NCI-H1694 treated with DMSO at 0.1 percent for 48 hours (cell line): ENCODE measurements at regions not wholly inside any gene's neighbourhood (a gene's known extent, or its start where the extent isn't known, plus 50 kb on each side); places are given as distances from the start of the nearest gene placed in this dataset.

ENCODE experiments used
- DNase-seq: peaks from one replicate; lab custom pipeline; 2025; lab: John Stamatoyannopoulos, UW

DNA sequence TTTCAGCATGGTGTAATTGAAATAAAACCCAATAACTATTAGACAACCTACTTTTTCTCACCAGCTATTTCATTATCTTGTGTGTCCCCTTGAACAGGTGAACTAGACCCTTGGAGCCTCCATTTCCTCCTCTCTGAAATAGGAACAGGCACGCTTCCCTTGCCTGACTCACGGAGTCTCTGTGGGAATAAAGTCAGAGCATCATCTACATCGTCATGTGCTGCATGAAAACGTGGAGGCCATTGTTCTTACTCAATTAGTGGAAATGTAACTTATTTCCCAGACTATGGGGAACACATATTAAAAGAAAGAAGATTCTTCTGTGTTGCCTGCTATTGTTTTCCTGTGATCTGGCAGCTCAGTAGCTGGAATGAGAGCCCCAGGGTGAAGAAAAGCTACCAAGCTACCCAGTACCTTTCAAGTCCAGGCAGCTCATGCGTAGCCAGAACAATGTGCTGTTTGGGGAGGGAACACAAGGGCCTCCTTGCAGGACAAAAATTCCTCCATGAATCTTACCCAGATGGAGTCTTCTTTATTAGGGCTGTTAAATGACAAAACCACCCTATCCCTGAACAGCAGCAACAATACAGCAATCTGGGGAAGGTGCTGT lies 59.8 kb downstream of the SOX11 start:
- DNase-seq = no peak

- no peak for DNase-seq
These were observed 64.1 kb downstream of the SOX11 start for GRCh38 chr2:5756272-5756671.

GRCh38 chr2:5758346-5758745 lies 66.2 kb downstream of the SOX11 start:
- no peak for DNase-seq

GRCh38 chr2:5759949-5760348 lies 67.8 kb downstream of the SOX11 start:
- no peak for DNase-seq

DNA sequence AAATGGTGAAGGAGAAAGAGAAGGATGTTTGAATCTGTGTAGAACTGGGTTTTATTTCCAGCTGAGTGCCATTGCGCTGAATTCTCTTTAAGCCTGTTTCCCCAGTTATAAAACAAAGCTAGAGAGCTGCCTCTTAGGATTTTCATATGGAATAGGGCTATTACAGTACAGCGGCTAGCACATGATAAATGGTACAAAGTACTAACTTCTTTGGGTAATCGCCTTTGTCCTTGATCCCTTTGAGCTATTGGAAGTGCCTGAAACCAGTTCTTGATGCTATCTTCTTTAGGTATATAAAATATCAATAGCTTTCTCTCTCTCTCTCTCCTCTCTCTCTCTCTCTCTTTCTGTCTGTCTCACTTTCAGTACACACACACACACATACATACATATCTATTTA lies 71.3 kb downstream of the SOX11 start:
- DNase-seq = no peak

GRCh38 chr2:5764041-5764440 lies 71.9 kb downstream of the SOX11 start:
- DNase-seq = no peak

DNA sequence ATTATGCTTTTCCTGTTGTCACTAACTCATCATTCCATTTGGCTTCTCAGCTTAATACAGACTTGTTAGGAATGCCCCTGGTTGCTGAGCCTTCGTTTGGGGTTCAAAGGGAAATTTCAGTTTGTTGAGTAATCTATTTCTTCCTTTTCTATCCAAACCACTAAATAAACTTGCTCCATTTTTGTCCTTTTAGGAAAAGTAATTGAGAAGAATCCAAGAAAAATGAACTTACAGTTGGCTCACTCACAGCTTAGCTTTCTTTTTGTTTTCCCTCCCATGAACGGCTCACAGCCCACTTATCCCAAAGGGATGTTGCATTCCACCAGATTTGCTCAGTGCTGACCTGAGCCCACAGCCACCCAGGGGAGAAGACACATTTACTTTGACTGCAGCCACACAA lies 73.9 kb downstream of the SOX11 start:
- no peak for DNase-seq

- DNase-seq = no peak
These were observed 74.4 kb downstream of the SOX11 start for GRCh38 chr2:5766561-5766960.

DNA sequence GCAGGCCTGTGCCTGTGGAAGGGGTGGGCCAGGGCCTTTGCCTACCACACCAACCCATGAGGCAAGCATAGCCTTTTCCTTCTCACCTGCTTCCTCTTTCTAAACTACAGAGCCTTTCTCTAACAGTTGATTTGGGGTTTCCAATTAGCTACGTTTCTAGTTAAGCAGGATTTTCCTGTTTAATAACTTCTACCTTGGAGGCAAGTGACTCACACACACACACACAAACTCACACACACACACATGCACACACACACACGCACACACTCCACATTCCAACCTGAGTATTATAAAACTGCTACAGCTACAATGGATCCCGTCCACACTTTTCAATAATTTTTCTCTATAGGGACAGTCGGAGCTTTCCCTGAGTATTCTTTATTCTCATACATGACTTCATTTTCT lies 84.9 kb downstream of the SOX11 start:
- DNase-seq = no peak

- no peak for DNase-seq
These were observed 89.5 kb downstream of the SOX11 start for GRCh38 chr2:5781679-5782078.

DNA sequence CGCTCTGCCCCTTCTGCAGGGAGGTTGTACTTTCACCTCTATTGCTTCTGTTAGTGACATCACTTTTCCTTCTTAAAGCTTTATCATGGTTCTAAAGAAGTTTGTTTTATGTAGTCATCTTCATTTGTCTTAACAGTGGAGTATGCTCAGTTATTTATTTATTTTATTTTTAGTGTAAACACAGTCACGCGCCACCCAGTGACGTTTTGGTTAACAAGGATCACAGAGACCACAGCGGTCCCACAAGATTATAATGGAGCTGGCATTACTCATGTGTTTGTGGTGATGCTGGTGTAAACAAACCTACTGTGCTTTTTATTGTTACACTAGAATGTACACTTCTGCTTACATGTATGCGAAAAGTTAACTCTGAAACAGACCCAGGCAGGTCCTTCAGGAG lies 89.9 kb downstream of the SOX11 start:
- no peak for DNase-seq

DNA sequence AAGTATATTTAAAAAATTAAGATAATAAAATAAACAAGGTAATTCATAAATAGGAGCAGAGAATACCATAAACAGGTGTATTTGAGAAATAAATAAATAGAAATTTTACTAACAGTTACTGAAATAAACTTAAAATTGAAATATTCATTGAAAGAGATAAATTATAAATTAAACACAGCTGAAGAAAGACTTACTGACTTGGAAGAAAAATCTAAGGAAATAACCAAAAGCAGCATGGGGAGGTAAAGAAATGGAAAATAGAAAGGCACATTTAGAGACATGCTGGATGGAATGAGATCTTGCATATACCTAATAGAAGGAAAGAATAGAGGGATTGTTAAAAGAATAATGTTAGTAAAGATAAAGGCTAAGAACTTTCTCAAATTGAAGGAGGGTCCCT lies 96.3 kb downstream of the SOX11 start:
- DNase-seq = no peak

GRCh38 chr2:5791371-5791770 lies 99.2 kb downstream of the SOX11 start:
- DNase-seq = no peak

DNA sequence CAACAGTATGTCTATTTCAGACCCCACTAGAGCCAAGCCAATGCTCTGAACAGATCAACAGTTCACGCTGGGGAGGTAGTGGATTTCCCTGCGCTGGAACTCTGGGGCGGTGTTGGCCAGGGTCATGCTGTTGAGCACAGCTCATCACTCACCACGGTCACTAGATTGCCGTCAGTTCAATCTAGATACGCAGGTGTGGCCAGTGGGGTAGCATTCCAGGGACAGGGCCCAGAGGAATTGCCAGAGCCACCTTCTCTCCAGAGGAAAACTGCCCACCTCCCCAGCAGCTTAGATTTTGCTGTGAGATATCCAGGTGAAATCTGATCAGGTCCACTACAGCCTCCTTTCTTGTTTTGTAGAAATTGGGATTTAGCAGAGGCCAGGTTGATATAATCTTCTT lies 101.8 kb downstream of the SOX11 start:
- DNase-seq = no peak

DNA sequence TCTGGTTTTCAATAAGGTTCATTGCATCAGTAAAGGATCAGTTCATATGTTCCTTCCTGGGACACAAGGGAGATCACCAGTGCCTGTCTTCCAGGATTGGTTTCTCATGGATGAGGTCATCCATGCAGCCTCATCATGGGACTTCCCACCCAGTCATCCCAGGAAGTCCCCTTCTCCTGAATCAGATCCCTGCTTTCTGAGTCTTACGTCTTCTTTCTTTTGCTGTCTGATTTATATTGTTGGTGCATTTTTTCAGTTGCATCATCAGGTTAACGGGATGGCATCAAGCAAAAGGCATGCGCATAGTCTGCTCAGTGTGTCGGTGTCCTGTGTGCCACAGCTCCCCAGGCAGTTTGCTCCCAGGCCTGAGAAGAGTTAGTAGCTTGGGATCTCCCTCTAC lies 105.9 kb downstream of the SOX11 start:
- DNase-seq = no peak

GRCh38 chr2:5799348-5799747 lies 107.2 kb downstream of the SOX11 start:
- DNase-seq = no peak

GRCh38 chr2:5803547-5803946 lies 111.4 kb downstream of the SOX11 start:
- no peak for DNase-seq

DNA sequence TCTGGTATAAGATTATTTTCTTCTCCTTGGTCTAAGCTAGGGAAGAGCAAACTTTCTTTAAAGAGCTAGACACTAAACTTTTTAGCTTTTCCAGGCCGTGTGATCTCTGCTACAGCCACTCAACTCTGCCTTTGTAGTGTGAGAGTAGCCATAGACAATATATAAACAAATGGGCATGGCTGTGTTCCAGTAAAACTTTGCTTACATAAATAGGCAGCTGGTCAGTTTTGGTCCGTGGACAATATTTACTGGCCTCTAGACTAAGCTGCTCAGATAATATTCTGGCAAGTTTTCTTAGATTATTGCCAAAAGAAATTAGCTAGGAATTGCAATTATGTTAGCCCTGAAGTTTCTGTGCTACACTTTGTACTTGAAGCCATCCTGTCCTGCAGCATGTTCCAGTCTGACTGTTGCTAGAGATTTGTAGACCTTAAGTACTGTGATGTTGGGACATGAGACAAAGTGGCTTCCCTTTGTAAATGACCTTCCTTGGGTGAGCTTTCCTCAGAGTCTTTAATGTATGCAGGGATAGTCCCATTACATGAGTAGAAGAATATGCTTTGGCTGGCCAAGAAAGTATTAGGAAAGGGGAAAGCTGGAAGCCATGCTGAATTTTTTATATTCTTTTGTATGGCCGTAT lies 126.9 kb downstream of the SOX11 start:
- no peak for DNase-seq

- DNase-seq = no peak
These were observed 131.9 kb downstream of the SOX11 start for GRCh38 chr2:5824126-5824525.

GRCh38 chr2:5825686-5826085 lies 133.5 kb downstream of the SOX11 start:
- DNase-seq = no peak

DNA sequence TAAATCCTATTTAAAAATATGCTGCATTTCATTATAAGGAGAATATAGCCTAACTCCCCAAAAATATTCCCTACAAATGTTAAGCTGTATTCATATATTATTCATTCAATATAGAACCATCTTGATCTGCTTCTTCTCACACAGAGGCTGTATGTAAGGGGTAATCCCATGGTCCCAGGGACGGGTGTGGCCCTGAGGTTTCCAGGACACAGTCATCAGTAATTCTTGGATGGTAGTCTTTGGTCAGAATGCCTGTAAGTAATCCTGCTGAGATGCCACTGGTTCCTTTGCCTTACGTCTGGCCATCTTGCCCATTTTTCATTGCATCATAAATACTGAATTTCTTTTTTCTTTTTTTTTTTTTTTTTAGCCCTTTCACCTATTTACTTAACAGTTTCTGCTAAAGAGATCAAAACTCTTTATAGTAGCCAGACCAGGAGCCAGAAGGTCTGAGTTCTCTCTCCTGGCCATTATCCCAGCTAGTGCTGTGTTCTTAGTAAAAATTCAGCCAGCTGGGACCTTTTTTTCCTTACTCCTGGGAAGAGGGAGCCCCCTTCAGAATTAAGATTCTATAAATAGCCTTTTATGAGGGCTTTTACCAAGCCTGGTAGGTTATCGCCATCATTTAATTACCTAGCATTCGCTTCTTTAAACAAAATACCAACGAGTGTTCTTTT lies 134.9 kb downstream of the SOX11 start:
- DNase-seq = no peak

DNA sequence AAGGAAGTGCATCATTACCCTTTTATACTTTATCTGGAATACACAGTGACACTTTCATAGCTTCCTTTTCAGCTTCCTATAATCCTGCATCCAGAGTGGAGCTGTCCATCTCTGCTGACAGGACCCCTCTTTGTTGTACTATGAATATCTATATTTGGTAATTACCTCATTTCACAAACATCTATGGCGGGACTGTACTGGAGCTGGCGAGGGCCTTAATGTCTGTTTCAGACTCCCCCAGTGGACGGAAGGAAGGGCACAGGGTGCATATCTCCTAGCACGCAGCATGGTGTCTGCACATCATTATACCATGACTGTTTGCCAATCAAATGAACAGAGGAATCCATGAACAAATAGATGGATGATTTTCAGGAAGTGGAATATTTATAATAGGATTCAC lies 142.3 kb downstream of the SOX11 start:
- no peak for DNase-seq

DNA sequence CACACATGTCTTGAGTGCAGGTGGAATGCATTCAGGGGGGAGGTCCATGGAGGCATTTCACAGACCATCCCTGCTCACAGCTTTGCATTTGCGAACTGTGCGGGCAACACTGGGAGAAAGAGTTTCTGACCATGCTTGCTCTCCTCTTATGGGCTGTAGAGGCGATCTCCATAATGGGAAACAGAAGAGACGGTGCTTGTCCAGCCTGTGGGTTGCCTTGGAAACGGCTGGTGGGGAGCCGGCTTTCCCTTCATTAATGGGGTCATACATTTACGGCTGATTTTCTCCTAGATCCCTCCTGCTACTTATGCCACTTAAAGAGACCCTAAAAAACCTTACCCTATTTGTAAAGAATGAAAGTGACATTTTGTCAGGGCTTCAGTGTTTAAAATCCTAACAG lies 147.4 kb downstream of the SOX11 start:
- DNase-seq = no peak

GRCh38 chr2:5841126-5841525 lies 148.9 kb downstream of the SOX11 start:
- DNase-seq = no peak
